HG02840 (cell line): ENCODE measurements at regions not wholly inside any gene's neighbourhood (a gene's known extent, or its start where the extent isn't known, plus 50 kb on each side); places are given as distances from the start of the nearest gene placed in this dataset.
"Not testable (repeated sequence)": the region's sequence is repeated elsewhere in the genome, so short reads cannot be mapped to it uniquely, and the experiment has no call there.

Experiments used
- ATAC-seq: cut with Tn5 transposase; IDR thresholded peaks from one replicate; pipeline ENCODE4 v1.9.1; 2021; ENCODE audit warnings: mild to moderate bottlenecking, moderate library complexity, moderate number of reproducible peaks; ENCODE audit not compliant: unreplicated experiment, low FRiP score

DNA sequence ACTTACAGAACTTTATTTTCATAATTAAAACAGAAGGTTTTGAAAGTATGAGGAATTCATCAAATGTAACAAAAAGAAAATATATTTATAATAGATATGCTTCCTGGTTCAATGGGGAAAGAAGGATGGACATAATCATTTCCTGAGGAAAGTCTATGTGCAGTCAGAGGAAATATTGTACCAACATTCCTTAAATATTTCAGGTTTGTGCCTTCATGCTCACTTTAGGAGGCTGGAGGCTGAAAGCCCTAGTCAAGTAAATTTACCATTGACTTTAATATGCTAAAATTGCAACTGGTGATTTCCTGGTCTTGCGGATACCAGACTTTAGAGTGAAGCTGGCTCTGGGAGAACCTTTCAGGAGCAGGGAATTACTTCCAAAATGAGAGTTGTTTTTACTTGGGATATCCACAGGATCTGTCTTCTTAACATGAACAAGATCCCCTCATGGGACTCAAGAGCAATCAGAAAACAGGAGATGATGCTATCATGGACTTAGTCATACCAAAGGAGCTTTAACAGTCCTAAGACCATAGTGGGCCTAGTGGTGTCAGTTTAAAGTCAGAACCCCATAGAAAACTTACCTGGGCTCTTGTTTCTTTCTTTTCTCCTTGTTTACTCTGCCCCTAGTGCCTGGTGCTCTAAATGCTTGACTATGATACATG is 762.8 kb upstream of the GRAMD2B start:
- ATAC-seq: no peak

DNA sequence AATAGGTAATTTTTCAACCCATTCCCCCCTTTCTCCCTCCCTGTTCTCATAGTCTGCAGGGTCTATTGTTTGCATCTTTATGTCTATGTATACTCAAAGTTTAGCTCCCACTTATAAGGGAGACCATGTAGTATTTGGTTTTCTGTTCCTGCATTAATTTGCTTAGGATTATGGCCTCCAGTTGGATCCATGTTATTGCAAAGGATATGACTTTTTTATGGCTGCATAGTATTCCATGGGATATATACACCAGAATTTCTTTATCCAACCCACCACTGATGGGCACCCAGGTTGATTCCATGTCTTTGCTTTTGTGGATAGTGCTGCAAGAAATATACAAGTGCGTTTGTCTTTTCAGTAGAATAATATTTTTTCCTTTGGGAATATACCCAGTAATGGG is 761.6 kb upstream of the GRAMD2B start:
- ATAC-seq: no peak

DNA sequence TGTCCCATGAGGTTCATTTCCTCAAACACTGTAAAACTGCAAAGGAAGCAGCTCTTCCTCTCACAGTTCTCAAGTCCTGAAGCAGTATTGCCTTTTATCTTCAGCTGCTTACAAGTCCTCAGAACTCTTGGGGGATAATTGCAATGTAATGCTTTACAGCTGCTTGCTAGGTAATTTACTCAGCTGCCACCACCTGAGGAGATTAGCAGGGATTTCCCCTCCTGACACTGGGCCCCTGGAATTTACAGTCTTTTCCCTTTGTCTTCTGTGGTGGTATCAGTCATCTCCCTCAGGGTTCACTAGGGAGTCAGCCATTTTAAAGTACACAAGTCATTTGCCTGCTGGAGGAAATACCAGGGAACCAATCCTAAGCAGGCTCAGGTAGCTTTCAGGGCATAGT is 754.3 kb upstream of the GRAMD2B start:
- no peak for ATAC-seq

DNA sequence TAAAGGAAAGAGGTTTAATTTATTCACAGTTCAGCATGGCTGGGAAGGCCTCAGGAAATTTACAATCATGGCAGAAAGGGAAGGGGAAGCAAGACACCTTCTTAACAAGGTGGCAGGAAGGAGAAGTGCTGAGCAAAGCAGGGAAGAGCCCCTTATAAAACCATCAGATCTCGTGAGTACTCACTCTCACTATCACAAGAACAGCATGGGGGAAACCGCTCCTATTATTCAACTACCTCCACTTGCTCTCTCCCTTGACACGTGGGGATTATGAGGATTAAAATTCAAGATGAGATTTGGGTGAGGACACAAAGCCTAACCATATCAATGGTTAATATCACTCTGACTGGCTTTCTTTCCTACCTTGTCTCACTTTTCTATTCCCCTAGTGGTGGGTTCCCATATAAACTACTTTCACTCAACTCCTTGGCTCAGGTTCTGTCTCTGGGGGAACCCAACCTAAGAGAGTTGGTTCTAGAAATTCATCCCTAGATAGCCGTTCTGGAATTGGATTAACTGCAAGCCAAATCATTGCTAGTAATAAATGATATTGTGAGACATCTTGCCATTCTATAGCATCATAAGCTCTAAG is 749.8 kb upstream of the GRAMD2B start:
- no peak for ATAC-seq

GRCh38 chr5:125679522-125679921 is 743.7 kb upstream of the GRAMD2B start:
- no peak for ATAC-seq

DNA sequence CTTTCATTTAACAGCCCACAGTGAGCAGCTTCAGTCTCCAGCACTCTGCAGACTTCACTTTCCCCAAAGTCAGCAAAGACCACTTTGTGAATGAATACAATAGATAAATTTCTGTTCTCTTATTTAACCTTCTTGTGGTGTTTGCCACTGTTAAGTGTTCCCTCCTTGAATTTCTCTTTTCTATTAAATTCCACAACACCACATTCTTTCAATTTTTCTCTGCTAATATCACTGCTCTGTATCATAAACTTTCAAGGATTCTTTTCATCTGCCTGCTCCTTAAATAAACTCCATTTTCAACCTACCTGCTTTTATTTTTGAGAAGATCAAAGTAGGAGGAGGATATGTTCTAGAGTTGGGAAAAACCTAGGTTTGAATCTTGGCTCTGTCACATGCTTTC is 739.5 kb upstream of the GRAMD2B start:
- no peak for ATAC-seq

- ATAC-seq: no peak
These were observed 737.4 kb upstream of the GRAMD2B start for GRCh38 chr5:125685771-125686170.

- not testable (repeated sequence) for ATAC-seq
These were observed 731.3 kb upstream of the GRAMD2B start for GRCh38 chr5:125691738-125692530.

DNA sequence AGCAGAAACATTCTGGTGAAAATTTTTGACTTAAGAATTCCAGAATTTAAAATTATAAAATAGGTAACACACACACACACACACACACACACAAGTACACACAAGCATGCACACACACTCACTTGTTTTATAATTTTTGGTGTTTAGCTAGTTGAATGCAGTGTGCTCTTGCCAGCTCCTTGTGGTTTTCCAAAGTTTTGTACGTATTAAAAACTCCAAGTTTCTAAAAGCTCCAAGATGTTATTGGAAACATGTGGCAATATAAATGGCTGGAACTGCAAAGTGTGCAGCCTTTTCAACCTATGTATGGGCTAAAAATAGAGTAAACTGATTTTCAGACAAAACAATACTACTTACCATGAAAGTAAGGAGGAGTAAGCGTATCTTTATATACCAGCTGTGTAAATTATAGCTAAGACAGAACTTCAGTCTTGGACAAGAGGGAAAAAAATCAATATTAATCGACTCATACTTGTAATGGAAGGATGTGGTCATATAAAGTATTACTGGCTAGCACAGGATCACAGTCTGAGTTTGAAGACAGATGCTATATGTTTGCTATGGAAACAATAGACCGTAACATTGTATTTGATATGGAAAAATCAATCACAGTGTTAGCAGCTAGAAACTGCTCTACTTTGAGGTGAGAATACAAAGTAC is 727.1 kb upstream of the GRAMD2B start:
- no peak for ATAC-seq

- ATAC-seq: no peak
These were observed 726.4 kb upstream of the GRAMD2B start for GRCh38 chr5:125696762-125697161.

GRCh38 chr5:125698420-125698819 is 724.8 kb upstream of the GRAMD2B start:
- no peak for ATAC-seq

DNA sequence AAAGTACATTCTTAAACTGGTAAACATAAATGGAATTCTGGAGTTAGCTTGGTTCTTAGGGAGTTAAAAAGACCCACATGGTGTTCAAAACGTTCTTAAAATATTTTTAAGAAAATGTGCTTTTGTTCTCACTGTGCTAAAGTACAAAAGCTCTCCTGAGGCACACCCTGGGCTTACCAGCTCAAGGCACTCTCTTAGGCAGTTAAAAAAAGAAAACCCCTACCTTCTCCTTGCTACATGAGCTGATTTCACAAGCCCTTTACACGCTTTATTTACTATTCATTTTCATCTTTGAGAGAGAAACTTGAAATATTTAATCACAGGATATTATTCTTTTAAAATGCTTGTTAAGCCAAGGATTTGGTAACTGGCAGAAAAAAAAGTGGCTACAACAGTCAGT is 723.3 kb upstream of the GRAMD2B start:
- ATAC-seq: no peak

- no peak for ATAC-seq
These were observed 722.8 kb upstream of the GRAMD2B start for GRCh38 chr5:125700380-125700861.

- no peak for ATAC-seq
These were observed 719.6 kb upstream of the GRAMD2B start for GRCh38 chr5:125703616-125704015.

DNA sequence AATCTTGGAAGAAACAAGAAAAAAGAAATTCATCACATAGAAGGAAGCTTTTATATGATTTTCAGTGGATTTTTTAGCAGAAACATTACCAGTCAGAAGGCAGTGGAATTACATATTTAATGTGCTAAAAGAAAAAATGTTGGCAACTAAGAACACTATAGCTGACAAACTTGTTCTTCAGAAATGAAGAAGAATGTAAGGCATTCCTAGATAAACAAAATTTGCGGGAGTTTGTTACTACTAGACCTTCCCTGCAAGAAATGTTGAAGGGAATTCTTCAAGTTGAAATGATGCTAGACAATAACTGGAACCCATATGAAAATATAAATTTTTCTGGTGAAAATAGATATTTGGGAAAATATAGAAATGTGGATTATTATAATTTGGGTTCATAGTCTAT is 718.3 kb upstream of the GRAMD2B start:
- no peak for ATAC-seq

- ATAC-seq: no peak
These were observed 714.6 kb upstream of the GRAMD2B start for GRCh38 chr5:125708583-125708982.

DNA sequence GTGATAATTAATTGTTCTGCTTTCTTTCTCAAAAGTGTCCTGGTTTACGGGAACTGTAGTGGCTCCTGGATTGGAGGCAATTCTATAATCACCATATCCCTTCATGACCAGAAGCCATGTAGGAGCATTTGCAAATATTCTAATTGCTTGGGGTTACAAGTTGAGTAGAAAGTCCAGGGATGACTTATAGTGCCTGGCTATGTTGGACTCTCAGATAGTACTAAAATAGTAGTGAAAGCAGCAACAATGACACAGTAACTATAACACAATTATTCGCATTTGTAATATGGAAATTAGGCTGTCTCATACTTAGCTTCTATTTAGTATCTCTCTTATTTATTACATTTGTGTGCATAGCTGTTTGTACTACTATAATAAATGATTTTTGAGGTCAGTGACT is 712.5 kb upstream of the GRAMD2B start:
- ATAC-seq: no peak

GRCh38 chr5:125712397-125712796 is 710.8 kb upstream of the GRAMD2B start:
- ATAC-seq: no peak

- no peak for ATAC-seq
These were observed 710.0 kb upstream of the GRAMD2B start for GRCh38 chr5:125713109-125713805.

GRCh38 chr5:125715216-125715615 is 708.0 kb upstream of the GRAMD2B start:
- ATAC-seq: no peak
